Osteoblast (primary cell): ENCODE measurements at regions not wholly inside any gene's neighbourhood (a gene's known extent, or its start where the extent isn't known, plus 50 kb on each side); places are given as distances from the start of the nearest gene placed in this dataset.

Source experiments
- DNase-seq: peaks from one replicate; pipeline ENCODE4 v3.0.0; 2011; ENCODE audit warnings: low spot score, mixed read lengths; ENCODE audit not compliant: insufficient read length; ENCODE audit errors: missing footprints
- H2AFZ ChIP-seq: 2 replicates; pipeline ENCODE4 v1.6.0; 2011; ENCODE audit warnings: mild to moderate bottlenecking, low read length
- H3K27ac ChIP-seq: 2 replicates; pipeline ENCODE4 v1.5.1; 2011; ENCODE audit warnings: mild to moderate bottlenecking, low read depth, low read length, moderate library complexity
- H3K27me3 ChIP-seq: 2 replicates; pipeline ENCODE4 v1.6.0; 2012; ENCODE audit warnings: mild to moderate bottlenecking, control low read depth, inconsistent platforms, low read length, moderate library complexity; ENCODE audit not compliant: insufficient read depth
- H3K36me3 ChIP-seq: 2 replicates; pipeline ENCODE4 v1.5.1; 2011; ENCODE audit warnings: mild to moderate bottlenecking, low read length, control low read depth, moderate library complexity; ENCODE audit not compliant: insufficient read depth
- H3K4me1 ChIP-seq: 2 replicates; pipeline ENCODE4 v1.5.1; 2011; ENCODE audit warnings: mild to moderate bottlenecking, low read length, control low read depth, moderate library complexity; ENCODE audit not compliant: insufficient read depth
- H3K4me2 ChIP-seq: 2 replicates; pipeline ENCODE4 v1.6.0; 2011; ENCODE audit warnings: mild to moderate bottlenecking, low read length; ENCODE audit not compliant: insufficient read depth
- H3K4me3 ChIP-seq: fragments of 200-600 bp; sonication (generic); 3 replicates; pipeline ENCODE4 v1.5.1; 2012; ENCODE audit warnings: mild to moderate bottlenecking, low read length, inconsistent platforms; ENCODE audit not compliant: insufficient read depth
- H3K79me2 ChIP-seq: 2 replicates; pipeline ENCODE4 v1.6.0; 2012; ENCODE audit warnings: mild to moderate bottlenecking, low read length, control low read depth, inconsistent platforms; ENCODE audit not compliant: insufficient read depth
- H3K9me3 ChIP-seq: 2 replicates; pipeline ENCODE4 v1.5.1; 2011; ENCODE audit warnings: low read depth, low read length, control low read depth
- H4K20me1 ChIP-seq: 2 replicates; pipeline ENCODE4 v1.6.0; 2012; ENCODE audit warnings: mild to moderate bottlenecking, low read length, control low read depth; ENCODE audit not compliant: insufficient read depth
- TF ChIP-seq, protein P1 (sequence below): IDR thresholded peaks from 2 replicates; pipeline ENCODE4 v1.5.1; 2011; ENCODE audit warnings: mild to moderate bottlenecking, low read depth, low read length, moderate library complexity; ENCODE audit errors: extremely low read depth

GRCh38 chr20:60964911-60965310, 287.1 kb upstream of the CDH4 start:
- no peaks in the 10 kb centered on the region for H3K4me1 ChIP-seq
- no peak overlapping the region for H3K4me3 ChIP-seq
- TF ChIP-seq, protein P1, sequence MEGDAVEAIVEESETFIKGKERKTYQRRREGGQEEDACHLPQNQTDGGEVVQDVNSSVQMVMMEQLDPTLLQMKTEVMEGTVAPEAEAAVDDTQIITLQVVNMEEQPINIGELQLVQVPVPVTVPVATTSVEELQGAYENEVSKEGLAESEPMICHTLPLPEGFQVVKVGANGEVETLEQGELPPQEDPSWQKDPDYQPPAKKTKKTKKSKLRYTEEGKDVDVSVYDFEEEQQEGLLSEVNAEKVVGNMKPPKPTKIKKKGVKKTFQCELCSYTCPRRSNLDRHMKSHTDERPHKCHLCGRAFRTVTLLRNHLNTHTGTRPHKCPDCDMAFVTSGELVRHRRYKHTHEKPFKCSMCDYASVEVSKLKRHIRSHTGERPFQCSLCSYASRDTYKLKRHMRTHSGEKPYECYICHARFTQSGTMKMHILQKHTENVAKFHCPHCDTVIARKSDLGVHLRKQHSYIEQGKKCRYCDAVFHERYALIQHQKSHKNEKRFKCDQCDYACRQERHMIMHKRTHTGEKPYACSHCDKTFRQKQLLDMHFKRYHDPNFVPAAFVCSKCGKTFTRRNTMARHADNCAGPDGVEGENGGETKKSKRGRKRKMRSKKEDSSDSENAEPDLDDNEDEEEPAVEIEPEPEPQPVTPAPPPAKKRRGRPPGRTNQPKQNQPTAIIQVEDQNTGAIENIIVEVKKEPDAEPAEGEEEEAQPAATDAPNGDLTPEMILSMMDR, result no peak
- H3K9me3 ChIP-seq, result no peaks in the 10 kb centered on the region
- H4K20me1 ChIP-seq, result no peaks in the 10 kb centered on the region
- no peak overlapping the region for H2AFZ ChIP-seq
- H3K79me2 ChIP-seq, result no peaks in the 10 kb centered on the region
- H3K27ac ChIP-seq, result no peak overlapping the region
- DNase-seq, result no peak
- no peaks in the 10 kb centered on the region for H3K36me3 ChIP-seq
- no peaks in the 10 kb centered on the region for H3K27me3 ChIP-seq
- no peak overlapping the region for H3K4me2 ChIP-seq

DNA sequence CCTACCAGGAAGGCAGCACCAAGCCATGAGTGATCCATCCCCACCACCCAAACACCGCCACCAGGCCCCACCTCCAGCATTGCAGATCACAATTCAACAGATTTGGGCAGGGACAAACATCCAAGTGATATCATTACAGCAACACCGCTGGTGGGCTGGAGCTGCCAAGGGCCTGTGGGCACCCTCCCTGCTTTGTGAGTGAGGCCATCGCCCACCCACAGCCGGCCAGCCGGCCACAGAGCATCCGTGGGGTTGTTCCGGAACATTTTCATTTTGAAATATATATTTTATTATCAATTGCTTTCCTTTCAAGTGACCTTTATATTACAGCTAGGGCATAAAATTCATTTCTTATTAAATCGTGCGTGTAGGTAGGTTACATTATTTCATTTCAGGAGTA, 286.0 kb upstream of the CDH4 start:
- H3K4me3 ChIP-seq, result no peak overlapping the region
- no peaks in the 10 kb centered on the region for H3K9me3 ChIP-seq
- H3K36me3 ChIP-seq, result no peaks in the 10 kb centered on the region
- H3K27ac ChIP-seq, result no peak overlapping the region
- H3K27me3 ChIP-seq, result no peaks in the 10 kb centered on the region
- no peak overlapping the region for H3K4me2 ChIP-seq
- no peak for DNase-seq
- H4K20me1 ChIP-seq, result no peaks in the 10 kb centered on the region
- H3K79me2 ChIP-seq, result no peaks in the 10 kb centered on the region
- TF ChIP-seq, protein P1, result no peak
- H3K4me1 ChIP-seq, result no peaks in the 10 kb centered on the region
- no peak overlapping the region for H2AFZ ChIP-seq

- no peak overlapping the region for H2AFZ ChIP-seq
- no peaks in the 10 kb centered on the region for H3K36me3 ChIP-seq
- TF ChIP-seq, protein P1, result no peak
- no peak overlapping the region for H3K4me2 ChIP-seq
- H3K9me3 ChIP-seq, result no peaks in the 10 kb centered on the region
- no peak for DNase-seq
- H4K20me1 ChIP-seq, result no peaks in the 10 kb centered on the region
- H3K27me3 ChIP-seq, result no peaks in the 10 kb centered on the region
- H3K27ac ChIP-seq, result no peak overlapping the region
- H3K4me1 ChIP-seq, result no peaks in the 10 kb centered on the region
- no peaks in the 10 kb centered on the region for H3K79me2 ChIP-seq
- H3K4me3 ChIP-seq, result no peak overlapping the region
Measured at GRCh38 chr20:60966766-60967165, 285.3 kb upstream of the CDH4 start.

DNA sequence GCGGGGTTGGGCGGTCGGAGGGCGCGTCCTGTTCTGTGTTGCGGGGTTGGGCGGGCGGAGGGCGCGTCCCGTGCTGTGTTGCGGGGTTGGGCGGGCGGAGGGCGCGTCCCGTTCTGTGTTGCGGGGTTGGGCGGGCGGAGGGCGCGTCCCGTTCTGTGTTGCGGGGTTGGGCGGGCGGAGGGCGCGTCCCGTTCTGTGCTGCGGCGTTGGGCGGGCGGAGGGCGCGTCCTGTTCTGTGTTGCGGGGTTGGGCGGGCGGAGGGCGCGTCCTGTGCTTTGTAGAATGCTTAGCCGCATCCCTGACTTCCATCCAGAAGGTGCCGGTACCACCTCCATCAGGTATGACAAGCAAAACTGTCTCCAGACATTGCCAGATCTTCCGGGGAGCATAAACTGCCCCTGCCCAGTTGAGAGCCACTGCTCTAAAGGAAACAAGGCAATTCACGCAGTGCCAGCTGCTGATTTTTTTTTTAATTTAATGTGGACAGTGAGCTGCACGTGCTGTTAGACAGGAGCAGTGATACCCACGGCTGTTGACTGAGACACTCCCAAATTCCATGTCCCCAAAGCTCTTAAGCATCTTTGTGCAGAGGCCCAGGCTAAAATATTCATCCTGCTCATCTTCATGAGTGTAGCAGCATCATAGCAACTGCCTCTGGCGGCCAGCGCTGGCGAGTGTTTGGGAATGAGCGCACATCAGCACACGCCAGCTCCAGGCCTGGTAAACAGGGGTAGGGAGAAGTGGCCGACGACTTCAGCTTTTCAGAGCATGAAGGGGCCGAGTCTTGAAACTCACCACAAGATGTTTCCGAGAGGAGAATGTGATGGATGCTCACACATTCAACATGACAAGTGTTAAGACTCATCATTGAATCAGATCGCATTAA, 284.4 kb upstream of the CDH4 start:
- H3K36me3 ChIP-seq, result no peaks in the 10 kb centered on the region
- TF ChIP-seq, protein P1, result no peak
- no peaks in the 10 kb centered on the region for H3K27me3 ChIP-seq
- H3K79me2 ChIP-seq, result no peaks in the 10 kb centered on the region
- no peak for DNase-seq
- no peaks in the 10 kb centered on the region for H3K9me3 ChIP-seq
- no peaks in the 10 kb centered on the region for H4K20me1 ChIP-seq
- no peak overlapping the region for H3K27ac ChIP-seq
- H3K4me2 ChIP-seq, result no peak overlapping the region
- H3K4me3 ChIP-seq, result no peak overlapping the region
- no peak overlapping the region for H2AFZ ChIP-seq
- H3K4me1 ChIP-seq, result no peaks in the 10 kb centered on the region
